ENCODE measurements at regions not wholly inside any gene's neighbourhood (a gene's known extent, or its start where the extent isn't known, plus 50 kb on each side); places are given as distances from the start of the nearest gene placed in this dataset.

- no peaks in the 10 kb centered on the region for H3K4me1 ChIP-seq
- DNase-seq (no peak), ATAC-seq (ENCODE audit: low FRiP score in 2 of 2) (no peak)
- no peaks in the 10 kb centered on the region for H3K36me3 ChIP-seq
- no peaks in the 10 kb centered on the region for H3K9me3 ChIP-seq
- no peak overlapping the region for H3K27ac ChIP-seq
- H3K4me3 ChIP-seq, result no peak overlapping the region
- 78 to 88% methylated on average over 6 of the region's 6 CpGs for WGBS, 2 donors
- TF ChIP-seq EP300 (IDR thresholded peaks at IDR 0.05), result no peak
- TF ChIP-seq POLR2A (IDR thresholded peaks at IDR 0.05), result no peak
- no peak for TF ChIP-seq POLR2AphosphoS5 (IDR thresholded peaks at IDR 0.05)
- TF ChIP-seq, protein P1, sequence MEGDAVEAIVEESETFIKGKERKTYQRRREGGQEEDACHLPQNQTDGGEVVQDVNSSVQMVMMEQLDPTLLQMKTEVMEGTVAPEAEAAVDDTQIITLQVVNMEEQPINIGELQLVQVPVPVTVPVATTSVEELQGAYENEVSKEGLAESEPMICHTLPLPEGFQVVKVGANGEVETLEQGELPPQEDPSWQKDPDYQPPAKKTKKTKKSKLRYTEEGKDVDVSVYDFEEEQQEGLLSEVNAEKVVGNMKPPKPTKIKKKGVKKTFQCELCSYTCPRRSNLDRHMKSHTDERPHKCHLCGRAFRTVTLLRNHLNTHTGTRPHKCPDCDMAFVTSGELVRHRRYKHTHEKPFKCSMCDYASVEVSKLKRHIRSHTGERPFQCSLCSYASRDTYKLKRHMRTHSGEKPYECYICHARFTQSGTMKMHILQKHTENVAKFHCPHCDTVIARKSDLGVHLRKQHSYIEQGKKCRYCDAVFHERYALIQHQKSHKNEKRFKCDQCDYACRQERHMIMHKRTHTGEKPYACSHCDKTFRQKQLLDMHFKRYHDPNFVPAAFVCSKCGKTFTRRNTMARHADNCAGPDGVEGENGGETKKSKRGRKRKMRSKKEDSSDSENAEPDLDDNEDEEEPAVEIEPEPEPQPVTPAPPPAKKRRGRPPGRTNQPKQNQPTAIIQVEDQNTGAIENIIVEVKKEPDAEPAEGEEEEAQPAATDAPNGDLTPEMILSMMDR (IDR thresholded peaks at IDR 0.05), result no peak
- H3K27me3 ChIP-seq, result no peaks in the 10 kb centered on the region
Observed at GRCh38 chr16:60200161-60200560, 1466.0 kb upstream of the GOT2 start.

GRCh38 chr16:60199150-60199549 lies 1465.0 kb upstream of the GOT2 start:
- WGBS, 2 donors, result 47 to 78% methylated on average over 5 of the region's 5 CpGs
- DNase-seq (no peak), ATAC-seq (ENCODE audit: low FRiP score in 2 of 2) (no peak)
- no peaks in the 10 kb centered on the region for H3K4me1 ChIP-seq
- no peaks in the 10 kb centered on the region for H3K27me3 ChIP-seq
- no peaks in the 10 kb centered on the region for H3K36me3 ChIP-seq
- no peak overlapping the region for H3K4me3 ChIP-seq
- no peak overlapping the region for H3K27ac ChIP-seq
- TF ChIP-seq EP300 (IDR thresholded peaks at IDR 0.05) (no peak), POLR2AphosphoS5 (IDR thresholded peaks at IDR 0.05) (no peak), POLR2A (IDR thresholded peaks at IDR 0.05) (no peak)
- TF ChIP-seq, protein P1 (IDR thresholded peaks at IDR 0.05), result no peak
- no peaks in the 10 kb centered on the region for H3K9me3 ChIP-seq

DNA sequence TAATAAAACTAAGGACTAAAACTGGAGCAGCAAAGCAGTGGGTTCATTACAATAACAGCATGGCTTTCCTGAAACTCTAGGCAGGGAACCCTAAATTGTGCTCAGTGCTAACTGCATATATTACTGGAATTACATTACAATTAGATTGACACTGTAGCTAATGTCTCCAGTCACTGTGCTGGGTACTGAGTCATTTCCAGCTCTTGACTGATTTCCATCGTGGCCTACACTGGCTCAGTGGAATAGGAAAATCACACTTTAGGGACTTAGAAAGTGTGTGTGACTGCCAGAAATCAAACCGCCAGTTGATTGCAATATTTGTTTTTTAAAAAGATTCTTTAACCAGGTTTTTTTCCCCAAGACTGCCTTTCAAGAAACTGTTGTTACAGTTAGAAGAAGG lies 1447.4 kb upstream of the GOT2 start:
- TF ChIP-seq, protein P1 (IDR thresholded peaks at IDR 0.05), result no peak
- no peak for TF ChIP-seq EP300 (IDR thresholded peaks at IDR 0.05)
- no peak for TF ChIP-seq POLR2A (IDR thresholded peaks at IDR 0.05)
- no peak for TF ChIP-seq POLR2AphosphoS5 (IDR thresholded peaks at IDR 0.05)
- Histone ChIP-seq H3K4me1 (no peaks in the 10 kb centered on the region), H3K27ac (no peak overlapping the region), H3K9me3 (no peaks in the 10 kb centered on the region), H3K36me3 (no peaks in the 10 kb centered on the region), H3K27me3 (no peaks in the 10 kb centered on the region), H3K4me3 (no peak overlapping the region)
- no peak for ATAC-seq (ENCODE audit: low FRiP score in 2 of 2)
- 71 to 90% methylated on average over 2 of the region's 2 CpGs for WGBS, 2 donors
- no peak for DNase-seq

- TF ChIP-seq POLR2A (IDR thresholded peaks at IDR 0.05) (no peak), POLR2AphosphoS5 (IDR thresholded peaks at IDR 0.05) (no peak), EP300 (IDR thresholded peaks at IDR 0.05) (no peak)
- TF ChIP-seq, protein P1 (IDR thresholded peaks at IDR 0.05), result no peak
Observed at GRCh38 chr16:60180609-60181008, 1446.5 kb upstream of the GOT2 start.

DNA sequence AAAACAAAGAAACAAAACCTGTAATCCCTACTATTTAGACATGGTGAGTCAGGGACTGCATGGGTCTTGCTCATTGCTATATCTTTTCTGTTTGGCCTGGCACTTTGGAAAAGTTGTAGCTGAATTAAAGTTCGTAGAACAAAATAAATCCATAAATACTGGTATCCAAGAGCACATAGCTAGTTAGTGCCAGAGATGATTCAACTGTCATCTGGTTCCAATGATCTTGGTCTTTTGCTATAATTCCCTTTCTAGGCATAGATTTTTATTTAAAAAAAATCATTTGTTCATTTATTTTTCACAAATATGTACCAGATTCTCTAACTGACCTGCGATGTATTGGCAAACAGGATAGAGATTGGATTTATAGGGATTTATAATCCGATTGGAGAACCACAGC lies 1436.1 kb upstream of the GOT2 start:
- H3K27me3 ChIP-seq, result no peaks in the 10 kb centered on the region
- TF ChIP-seq EP300 (IDR thresholded peaks at IDR 0.05) (no peak), POLR2AphosphoS5 (IDR thresholded peaks at IDR 0.05) (no peak), POLR2A (IDR thresholded peaks at IDR 0.05) (no peak)
- TF ChIP-seq, protein P1 (IDR thresholded peaks at IDR 0.05), result no peak
- no peak overlapping the region for H3K27ac ChIP-seq
- no peaks in the 10 kb centered on the region for H3K36me3 ChIP-seq
- WGBS, 2 donors, result 74 to 91% methylated on average over 3 of the region's 3 CpGs
- no peak for DNase-seq
- no peaks in the 10 kb centered on the region for H3K4me1 ChIP-seq
- no peak for ATAC-seq (ENCODE audit: low FRiP score in 2 of 2)
- no peak overlapping the region for H3K4me3 ChIP-seq
- no peaks in the 10 kb centered on the region for H3K9me3 ChIP-seq

More at GRCh38 chr16:60180609-60181008, 1446.5 kb upstream of the GOT2 start:
- no peak for DNase-seq
- whole genome bisulfite sequencing, 2 donors, result 77 to 78% methylated on average over 2 of the region's 2 CpGs
- no peak for ATAC-seq (ENCODE audit: low FRiP score in 2 of 2)
- Histone ChIP-seq H3K9me3 (no peaks in the 10 kb centered on the region), H3K27me3 (no peaks in the 10 kb centered on the region), H3K27ac (no peak overlapping the region), H3K4me3 (no peak overlapping the region), H3K4me1 (no peaks in the 10 kb centered on the region), H3K36me3 (no peaks in the 10 kb centered on the region)

All from upper lobe of left lung (tissue), 6 donors.